GM18520 (cell line): ENCODE measurements at regions not wholly inside any gene's neighbourhood (a gene's known extent, or its start where the extent isn't known, plus 50 kb on each side); places are given as distances from the start of the nearest gene placed in this dataset.

Experiments used
- ATAC-seq: cut with Tn5 transposase; IDR thresholded peaks from one replicate; pipeline ENCODE4 v1.9.1; 2021; ENCODE audit not compliant: unreplicated experiment

DNA sequence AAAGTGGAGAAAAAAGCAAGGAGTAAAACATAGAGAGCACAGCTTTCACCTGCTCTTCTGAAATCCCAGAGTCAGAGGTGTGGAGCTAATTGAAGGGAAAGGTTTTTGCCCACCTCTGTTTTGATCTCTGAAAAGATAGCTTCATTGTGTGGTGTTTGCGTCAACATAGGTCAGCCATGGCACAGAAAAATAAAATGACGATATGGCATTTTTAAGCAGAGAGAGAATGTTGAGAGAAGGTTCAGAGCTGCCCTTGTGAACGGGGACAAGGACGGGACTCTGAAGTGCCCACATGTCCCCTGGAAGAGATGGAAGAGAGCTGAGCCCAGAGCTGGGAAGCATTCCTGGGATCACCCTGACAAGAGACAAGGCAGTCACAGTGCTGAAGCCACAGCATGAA lies 249.4 kb upstream of the PLSCR5 start:
- ATAC-seq = no peak

- ATAC-seq = no peak
These were observed 246.5 kb upstream of the PLSCR5 start for GRCh38 chr3:146851665-146852064.

DNA sequence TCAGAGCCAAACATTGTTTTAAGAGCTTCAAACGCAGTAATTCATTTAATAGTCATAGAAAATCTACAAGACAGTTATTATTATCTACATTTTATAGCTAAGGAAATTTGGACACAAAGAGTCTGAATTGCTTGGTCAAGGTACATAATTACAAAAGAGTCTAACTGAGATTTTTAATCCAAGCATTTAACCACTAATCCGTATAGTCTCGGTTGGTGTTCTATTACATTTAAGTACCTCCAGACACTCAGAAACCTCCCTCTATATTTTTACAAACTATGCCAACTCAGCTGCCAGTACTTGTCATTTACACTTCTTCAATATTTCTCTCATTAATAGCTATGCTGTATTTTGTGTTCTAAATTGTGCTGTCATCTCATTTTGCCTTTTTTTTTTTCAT lies 240.2 kb upstream of the PLSCR5 start:
- ATAC-seq = no peak

DNA sequence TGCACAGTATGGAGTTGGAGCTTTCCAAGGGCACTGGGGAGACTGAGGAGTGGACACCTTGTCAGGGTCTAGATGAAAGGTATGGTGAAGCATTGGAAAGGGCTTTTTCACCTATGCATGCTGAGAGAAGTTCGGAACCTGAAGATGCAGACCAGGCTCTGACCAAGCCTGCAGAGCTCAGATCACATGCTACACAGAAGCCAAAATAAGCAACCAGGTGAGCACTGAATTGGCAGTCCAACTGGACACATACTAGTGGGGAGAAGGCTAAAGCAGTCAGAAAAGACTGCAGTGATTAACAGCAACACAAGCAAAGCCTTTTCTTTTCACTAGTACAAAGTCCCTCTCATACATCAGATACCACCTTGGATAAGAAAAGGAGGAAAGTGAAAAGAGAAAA lies 238.3 kb upstream of the PLSCR5 start:
- no peak for ATAC-seq

- ATAC-seq = no peak
These were observed 234.7 kb upstream of the PLSCR5 start for GRCh38 chr3:146839727-146840375.

DNA sequence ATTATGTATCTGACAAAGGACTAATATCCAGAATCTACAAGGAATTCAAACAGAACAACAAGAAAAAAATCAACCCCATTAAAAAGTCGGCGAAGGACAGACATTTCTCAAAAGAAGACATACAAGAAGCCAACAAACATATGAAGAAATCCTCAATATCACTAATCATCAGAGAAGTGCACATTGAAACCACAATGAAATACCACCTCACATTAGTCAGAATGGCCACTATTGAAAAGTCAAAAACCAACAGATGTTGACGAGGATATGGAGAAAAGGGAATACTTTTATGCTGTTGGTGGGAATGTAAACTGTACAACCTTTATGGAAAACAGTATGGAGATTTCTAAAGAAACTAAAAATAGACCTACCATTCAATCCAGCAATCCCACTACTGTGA lies 233.1 kb upstream of the PLSCR5 start:
- ATAC-seq = no peak

- no peak for ATAC-seq
These were observed 229.8 kb upstream of the PLSCR5 start for GRCh38 chr3:146834917-146835316.

DNA sequence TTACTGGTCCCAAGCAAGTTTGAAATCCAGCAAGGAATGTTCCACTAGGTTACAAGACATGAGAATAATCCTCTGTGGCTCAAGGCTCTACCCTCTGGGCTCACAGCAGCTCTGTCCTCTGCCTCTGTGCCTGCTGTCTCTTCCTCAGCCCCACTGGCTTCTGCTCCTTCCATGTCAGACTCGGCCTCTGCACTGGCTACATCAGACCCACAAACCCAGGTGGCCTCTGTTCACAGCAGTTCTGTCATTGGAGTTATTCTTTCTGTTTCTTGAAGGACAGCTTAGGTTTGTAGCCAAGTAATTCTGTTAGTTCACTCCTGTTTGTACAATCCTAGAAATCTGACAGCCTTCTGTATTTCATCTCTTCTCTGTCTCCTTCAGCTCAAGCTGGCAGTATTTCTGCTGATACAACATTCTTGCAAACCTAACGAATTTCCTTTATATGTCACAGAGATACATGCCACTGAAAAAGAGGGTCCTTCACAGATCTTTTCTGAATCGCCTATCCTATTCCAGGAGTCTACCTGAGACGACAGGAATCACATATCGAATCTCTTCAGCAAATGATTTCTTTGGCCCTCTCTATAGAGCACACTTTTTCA lies 227.8 kb upstream of the PLSCR5 start:
- ATAC-seq = no peak

- no peak for ATAC-seq
These were observed 226.5 kb upstream of the PLSCR5 start for GRCh38 chr3:146831659-146832058.

GRCh38 chr3:146830231-146830630 lies 225.1 kb upstream of the PLSCR5 start:
- ATAC-seq = no peak

DNA sequence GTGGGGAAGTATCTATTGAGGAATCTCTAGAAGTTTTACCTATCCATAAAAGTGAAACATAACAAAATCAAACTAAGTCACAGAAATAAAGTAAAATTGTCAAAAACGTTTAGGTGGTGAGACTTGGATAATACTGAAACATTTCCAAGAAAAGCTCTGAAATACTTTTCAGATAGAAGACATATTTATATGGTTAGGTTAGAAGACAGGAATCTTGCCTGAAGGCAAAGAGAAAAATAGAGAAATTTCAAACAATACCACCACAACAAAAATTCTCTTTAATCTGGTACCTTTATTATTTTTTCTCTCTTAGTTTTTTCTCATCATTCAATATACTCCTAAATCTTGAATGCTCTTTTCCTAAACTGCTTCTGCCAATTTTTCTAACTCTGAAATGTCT lies 222.7 kb upstream of the PLSCR5 start:
- no peak for ATAC-seq

DNA sequence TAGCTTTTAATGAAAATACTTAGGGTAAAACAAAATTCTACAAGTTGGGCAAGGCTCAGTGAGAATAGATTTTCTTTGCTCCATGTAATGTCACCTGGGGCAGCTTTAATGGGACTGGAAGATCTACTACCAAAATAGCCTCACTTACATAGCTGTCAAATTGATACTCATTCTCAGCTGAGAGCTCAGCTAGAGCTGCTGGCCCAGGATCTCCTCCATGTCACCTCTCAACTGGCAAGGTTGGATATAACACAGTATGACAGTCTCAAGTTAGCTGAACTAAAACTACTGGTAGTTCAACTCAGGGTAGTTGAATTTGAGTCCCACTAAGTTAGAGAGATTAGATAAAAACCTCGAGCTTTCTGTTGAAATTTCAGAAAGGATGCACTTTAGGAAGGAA lies 218.5 kb upstream of the PLSCR5 start:
- no peak for ATAC-seq

- no peak for ATAC-seq
These were observed 213.7 kb upstream of the PLSCR5 start for GRCh38 chr3:146818866-146819265.

DNA sequence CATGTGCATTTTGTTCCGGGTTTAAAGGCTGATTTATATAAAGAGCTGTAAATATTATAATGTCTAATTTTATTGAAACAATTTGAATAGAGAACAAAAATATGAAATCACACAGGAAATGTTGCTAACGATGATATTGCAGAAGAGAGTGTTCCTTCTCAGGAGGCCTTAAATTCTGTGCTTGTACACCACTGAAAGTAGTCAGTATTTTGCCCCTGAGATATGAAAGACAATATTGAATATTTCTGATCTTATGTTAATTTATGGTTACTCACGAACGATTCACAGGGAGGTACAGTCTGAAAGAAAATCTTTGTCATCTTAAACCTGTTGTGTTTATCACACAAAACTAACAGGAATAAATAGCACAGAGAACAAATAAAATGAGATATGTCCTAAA lies 213.2 kb upstream of the PLSCR5 start:
- no peak for ATAC-seq

GRCh38 chr3:146817704-146818103 lies 212.6 kb upstream of the PLSCR5 start:
- no peak for ATAC-seq

DNA sequence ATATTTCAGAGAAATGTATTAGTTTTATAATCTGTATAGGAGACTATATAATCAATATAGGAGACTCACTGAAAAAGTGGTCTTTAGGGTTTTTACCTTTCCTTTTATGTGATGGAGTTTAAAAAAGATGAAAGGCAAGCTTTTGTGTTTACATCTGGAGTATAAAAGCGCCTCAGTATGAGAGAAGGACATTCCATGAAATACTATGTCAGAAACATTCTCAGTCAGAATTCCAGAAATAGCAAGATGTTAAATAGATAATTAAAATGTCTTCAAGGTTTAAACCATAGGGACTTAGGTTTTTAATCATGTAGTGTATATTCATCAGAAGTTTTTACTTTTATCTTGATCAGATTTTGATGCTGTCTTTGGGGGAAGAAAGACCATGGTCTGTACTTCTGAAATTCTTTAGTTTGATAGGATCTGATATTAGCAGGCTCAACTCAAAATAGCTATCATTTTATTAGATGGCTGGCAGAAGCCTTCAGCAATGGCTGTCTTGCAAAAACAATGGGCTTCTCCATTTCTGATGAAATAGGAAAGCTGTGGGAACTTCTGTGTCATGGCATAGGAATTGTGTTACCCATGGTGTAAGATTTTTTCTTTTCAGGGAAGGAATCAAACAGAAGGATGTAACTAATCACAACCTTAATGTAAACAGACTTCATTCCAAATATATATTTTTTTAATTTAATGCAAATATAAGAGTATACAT lies 209.6 kb upstream of the PLSCR5 start:
- no peak for ATAC-seq

- ATAC-seq = no peak
These were observed 208.3 kb upstream of the PLSCR5 start for GRCh38 chr3:146813496-146813895.

GRCh38 chr3:146803745-146804144 lies 198.6 kb upstream of the PLSCR5 start:
- ATAC-seq = no peak

DNA sequence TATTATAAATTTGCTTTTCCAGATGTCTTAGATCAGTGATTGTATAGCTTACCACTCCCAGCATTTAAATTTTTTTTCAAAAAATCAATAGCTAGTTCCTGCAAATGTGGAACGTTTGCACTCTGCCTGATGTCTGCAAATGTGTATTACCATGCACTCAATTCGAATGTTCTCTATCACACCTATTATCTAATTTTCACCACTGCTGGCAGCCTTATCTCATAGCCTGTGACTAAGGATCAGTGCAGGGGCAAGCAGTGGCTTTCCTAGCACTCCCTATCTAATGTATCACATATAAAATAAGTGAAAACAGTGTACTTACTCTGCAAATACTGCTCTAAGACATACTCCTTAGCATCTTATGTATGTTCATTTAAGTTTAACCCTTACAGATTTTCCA lies 196.3 kb upstream of the PLSCR5 start:
- ATAC-seq = no peak

DNA sequence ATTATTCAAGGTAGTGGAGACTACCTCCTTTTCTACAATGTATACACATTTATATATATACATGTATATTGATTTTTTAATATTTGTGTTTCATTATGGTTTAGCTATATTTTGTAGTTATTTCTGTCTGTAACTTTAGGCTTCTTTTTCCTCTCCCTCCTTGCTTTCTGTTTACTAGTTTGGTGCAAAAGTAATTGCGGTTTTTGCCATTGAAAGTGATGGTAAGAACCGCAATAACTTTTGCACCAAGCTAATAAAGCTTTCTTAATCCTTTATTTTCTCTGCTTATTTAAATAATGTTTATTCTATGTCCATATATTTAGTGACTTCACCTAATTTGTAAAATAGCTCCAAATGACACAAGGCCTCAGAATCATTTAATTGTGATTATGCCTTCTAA lies 195.3 kb upstream of the PLSCR5 start:
- ATAC-seq = no peak

GRCh38 chr3:146796078-146796477 lies 190.9 kb upstream of the PLSCR5 start:
- no peak for ATAC-seq

DNA sequence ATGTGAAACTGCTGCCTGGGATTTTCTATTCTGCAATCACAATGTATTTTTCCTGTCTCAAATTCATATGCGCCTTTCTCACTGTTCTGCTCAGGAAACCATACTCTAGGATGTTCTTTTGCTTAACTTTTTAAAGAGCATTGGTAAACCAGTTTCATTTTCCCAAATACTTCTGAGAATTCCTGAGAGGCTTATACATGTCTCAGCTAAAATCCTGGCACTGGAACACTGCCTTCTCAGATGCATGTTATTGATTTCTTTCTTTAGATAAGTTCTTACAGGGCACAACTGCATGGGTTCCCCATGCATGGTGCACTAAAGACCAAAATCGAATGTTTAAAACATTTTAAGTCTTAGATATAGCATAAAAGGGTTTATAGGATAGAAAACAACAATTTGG lies 178.3 kb upstream of the PLSCR5 start:
- ATAC-seq = no peak

DNA sequence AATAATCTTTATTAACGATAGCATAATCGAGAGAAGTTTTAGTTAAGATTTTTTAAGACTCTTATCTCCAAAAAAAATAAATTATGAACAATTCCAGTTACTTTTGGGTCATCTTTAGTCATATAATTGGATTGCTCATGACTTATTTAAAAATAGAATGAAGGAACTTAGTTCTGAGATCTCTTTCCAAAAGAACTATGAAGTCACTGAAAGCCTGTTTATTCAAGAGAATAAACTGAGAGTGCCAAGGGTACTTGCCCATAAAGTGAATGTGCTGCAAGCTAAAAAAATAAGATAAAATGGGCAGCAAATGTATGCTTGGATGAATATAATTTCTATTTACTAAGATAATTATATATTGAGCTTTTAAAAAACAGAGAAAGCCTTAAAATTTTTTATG lies 176.5 kb upstream of the PLSCR5 start:
- ATAC-seq = no peak
